ENCODE measurements at regions not wholly inside any gene's neighbourhood (a gene's known extent, or its start where the extent isn't known, plus 50 kb on each side); places are given as distances from the start of the nearest gene placed in this dataset.
"Not testable (repeated sequence)": the region's sequence is repeated elsewhere in the genome, so short reads cannot be mapped to it uniquely, and the experiment has no call there.

DNA sequence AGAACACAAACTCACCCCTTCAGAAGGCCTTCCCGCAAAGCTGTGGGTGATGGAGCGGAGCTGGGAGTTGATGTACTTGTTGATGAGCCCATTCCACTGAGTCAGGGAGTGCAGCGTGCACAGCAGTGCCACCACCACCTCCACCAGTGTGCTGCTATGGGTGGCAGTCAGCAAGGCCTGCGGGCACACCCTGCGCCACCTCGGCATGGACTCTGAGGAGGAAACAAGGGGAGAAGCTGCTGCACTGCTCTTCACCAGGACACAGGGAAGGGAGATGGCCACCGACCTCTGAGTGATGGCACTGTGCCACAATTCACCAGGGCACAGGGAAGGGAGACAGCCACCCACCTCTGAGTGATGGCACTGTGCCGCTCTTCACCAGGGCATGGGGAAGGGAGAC is 100.7 kb upstream of the TP53TG3D start:
- TF ChIP-seq, protein P1, sequence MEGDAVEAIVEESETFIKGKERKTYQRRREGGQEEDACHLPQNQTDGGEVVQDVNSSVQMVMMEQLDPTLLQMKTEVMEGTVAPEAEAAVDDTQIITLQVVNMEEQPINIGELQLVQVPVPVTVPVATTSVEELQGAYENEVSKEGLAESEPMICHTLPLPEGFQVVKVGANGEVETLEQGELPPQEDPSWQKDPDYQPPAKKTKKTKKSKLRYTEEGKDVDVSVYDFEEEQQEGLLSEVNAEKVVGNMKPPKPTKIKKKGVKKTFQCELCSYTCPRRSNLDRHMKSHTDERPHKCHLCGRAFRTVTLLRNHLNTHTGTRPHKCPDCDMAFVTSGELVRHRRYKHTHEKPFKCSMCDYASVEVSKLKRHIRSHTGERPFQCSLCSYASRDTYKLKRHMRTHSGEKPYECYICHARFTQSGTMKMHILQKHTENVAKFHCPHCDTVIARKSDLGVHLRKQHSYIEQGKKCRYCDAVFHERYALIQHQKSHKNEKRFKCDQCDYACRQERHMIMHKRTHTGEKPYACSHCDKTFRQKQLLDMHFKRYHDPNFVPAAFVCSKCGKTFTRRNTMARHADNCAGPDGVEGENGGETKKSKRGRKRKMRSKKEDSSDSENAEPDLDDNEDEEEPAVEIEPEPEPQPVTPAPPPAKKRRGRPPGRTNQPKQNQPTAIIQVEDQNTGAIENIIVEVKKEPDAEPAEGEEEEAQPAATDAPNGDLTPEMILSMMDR (IDR thresholded peaks at IDR 0.05; ENCODE audit: low read depth, low read length, missing input control) = not testable (repeated sequence)
- not testable (repeated sequence) for TF ChIP-seq YY1 (IDR thresholded peaks at IDR 0.05); RAD21 (IDR thresholded peaks at IDR 0.05); TAF1 (conservative IDR thresholded peaks at IDR 0.05); NR2F2 (IDR thresholded peaks at IDR 0.05); RXRA (IDR thresholded peaks at IDR 0.05); SP1 (IDR thresholded peaks at IDR 0.05)
- TF ChIP-seq, protein P2, sequence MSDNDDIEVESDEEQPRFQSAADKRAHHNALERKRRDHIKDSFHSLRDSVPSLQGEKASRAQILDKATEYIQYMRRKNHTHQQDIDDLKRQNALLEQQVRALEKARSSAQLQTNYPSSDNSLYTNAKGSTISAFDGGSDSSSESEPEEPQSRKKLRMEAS (IDR thresholded peaks at IDR 0.05) = not testable (repeated sequence)
- TF ChIP-seq, protein P3, sequence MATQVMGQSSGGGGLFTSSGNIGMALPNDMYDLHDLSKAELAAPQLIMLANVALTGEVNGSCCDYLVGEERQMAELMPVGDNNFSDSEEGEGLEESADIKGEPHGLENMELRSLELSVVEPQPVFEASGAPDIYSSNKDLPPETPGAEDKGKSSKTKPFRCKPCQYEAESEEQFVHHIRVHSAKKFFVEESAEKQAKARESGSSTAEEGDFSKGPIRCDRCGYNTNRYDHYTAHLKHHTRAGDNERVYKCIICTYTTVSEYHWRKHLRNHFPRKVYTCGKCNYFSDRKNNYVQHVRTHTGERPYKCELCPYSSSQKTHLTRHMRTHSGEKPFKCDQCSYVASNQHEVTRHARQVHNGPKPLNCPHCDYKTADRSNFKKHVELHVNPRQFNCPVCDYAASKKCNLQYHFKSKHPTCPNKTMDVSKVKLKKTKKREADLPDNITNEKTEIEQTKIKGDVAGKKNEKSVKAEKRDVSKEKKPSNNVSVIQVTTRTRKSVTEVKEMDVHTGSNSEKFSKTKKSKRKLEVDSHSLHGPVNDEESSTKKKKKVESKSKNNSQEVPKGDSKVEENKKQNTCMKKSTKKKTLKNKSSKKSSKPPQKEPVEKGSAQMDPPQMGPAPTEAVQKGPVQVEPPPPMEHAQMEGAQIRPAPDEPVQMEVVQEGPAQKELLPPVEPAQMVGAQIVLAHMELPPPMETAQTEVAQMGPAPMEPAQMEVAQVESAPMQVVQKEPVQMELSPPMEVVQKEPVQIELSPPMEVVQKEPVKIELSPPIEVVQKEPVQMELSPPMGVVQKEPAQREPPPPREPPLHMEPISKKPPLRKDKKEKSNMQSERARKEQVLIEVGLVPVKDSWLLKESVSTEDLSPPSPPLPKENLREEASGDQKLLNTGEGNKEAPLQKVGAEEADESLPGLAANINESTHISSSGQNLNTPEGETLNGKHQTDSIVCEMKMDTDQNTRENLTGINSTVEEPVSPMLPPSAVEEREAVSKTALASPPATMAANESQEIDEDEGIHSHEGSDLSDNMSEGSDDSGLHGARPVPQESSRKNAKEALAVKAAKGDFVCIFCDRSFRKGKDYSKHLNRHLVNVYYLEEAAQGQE (IDR thresholded peaks at IDR 0.05) = not testable (repeated sequence)
- TF ChIP-seq, protein P4, sequence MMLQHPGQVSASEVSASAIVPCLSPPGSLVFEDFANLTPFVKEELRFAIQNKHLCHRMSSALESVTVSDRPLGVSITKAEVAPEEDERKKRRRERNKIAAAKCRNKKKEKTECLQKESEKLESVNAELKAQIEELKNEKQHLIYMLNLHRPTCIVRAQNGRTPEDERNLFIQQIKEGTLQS (IDR thresholded peaks at IDR 0.05) = not testable (repeated sequence)

Measured in liver (tissue), 3 donors.